HG03135 (cell line): ENCODE measurements at regions not wholly inside any gene's neighbourhood (a gene's known extent, or its start where the extent isn't known, plus 50 kb on each side); places are given as distances from the start of the nearest gene placed in this dataset.

Experiments used
- ATAC-seq: cut with Tn5 transposase; IDR thresholded peaks from one replicate; pipeline ENCODE4 v1.9.1; 2021; ENCODE audit warnings: mild to moderate bottlenecking, moderate library complexity; ENCODE audit not compliant: unreplicated experiment

DNA sequence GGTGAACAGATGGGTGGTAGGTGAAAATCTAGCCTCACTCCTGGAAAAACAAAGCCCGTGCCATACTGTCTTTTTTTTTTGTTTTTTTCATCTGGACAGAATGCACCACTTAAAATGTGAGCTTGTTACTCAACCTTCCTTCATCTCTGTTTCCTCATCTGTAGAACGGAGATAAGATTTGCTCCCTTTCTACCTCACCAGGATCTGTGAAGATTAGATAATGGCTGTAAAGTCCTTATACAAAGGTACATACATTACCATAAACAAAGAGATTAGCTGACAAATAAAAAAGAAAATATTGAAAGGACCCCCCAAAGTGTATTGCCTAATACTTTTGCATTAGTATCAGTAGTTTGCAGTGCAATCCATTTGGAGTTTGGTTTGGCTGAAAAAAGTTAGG is 75.4 kb upstream of the ZEB2 start:
- ATAC-seq = no peak

DNA sequence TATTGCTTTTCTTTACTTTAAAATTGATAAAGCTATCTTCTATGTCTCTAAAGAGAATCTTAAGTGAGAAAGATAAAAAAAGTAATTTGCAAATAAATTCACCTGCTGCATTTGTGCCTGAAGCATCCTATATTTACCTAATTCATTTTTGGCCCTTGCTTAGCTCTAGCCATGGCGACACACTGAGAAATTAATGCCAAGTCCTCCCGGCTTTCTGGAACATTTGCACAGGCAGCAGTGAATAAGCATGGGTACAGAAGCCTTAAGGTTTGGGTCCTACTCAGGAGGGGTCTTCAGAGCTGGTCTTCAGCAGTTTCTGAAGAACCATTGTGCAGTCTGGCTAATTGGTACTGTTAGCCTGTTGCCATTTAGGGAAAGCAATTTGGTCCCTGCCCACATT is 73.9 kb upstream of the ZEB2 start:
- ATAC-seq = no peak

DNA sequence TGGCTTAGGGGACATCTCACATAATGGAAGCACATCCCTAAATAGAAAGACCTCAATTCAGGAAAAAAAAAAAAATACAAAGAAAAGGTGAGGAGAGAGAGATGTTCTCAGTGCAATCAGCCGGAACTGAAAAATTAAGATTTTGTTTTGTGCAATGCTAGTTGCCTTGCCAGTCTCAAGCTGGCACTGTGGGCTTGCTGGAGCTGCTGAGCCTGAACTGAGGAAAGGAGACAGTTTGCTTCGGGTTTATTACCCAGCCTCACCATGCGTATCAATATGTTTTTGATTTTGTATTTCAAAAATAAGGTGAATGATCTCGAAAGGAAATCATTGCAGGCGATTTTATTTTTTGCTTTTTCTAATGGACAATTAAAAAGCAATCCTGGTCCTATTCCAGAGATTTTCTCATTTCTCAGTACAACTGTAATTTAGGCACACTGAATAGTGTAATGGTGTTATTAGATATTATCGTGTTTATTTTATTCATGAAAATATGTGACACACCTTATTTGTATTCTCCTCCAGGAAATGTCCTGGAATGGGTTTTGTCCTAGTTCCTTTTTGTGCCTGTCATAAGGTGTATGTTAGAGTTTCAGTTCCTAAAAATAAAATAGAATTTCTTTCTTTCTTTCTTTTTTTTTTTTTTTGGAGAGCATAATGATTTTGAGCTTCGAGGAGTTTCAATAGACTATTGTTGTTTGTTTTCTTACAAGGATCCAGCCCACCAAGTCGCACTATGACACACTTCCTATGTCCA is 72.8 kb upstream of the ZEB2 start:
- ATAC-seq = no peak

DNA sequence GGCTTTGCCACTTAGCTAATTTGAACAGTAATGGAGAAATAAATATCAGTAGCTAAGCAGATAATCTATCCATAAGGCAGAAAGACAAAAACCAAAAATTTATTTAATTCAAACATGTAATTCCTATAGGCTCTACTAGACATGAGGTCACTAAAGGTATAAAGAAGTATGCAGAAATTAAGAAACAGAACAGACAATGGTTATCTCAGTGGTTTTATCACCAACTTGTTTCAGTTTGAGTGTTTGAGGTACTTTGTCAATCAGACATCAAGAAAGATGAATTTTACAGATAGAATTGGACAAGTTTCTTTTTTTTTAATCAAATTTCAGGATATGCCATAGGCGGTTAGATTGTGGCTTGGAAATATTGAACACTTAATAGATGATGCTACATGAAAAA is 67.4 kb upstream of the ZEB2 start:
- ATAC-seq = no peak

DNA sequence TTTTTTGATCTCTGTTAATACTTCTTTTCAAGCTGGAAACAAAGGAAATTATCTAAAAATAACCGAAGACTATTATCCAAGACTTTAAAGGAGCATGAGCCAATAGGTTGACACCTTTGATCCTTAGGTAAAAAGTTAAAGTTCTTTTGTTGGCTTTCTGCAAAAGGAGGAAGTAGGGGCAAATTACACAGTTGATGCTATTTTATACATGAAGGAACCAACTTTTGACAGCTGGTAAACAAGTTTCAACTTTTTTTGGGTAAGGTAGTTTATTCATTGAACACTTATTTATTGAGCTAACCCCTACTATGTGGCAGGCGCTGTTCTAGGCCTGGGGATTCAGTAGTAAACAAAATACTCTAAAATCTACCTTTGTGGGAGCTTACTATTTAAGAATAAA is 66.6 kb upstream of the ZEB2 start:
- ATAC-seq = no peak

DNA sequence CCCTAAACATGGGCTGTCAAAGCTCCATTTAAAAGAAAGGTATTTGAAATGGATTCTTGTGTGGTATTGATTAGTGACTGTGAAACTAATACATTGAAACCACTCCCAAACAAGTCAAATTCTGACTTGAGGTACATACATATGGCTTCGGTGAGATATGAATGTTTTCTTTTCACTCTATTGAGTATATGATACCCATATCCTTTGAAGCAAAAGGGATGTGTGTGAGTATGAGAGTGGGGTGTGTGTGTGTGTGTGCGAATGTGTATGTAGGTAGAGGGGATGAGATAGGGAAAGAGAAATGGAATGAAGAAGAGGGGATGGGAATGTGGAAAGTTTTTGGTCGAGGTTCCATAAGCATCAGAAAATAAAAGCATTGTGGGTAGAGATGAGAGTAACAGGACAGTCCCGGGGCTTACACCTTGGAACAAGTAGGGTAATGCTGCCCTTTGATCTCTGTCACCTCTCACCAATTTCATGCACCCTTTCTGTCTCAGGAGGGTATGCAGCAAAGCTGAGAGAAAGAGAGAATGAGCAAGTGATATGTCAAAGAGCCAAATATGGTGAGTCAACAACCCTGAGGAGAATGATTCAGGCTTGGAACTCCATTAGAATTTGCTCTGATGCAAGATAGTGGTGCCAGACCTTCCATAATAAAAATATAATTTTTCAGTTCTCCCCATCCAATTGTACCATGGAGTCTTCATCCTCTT is 64.0 kb upstream of the ZEB2 start:
- ATAC-seq = no peak

DNA sequence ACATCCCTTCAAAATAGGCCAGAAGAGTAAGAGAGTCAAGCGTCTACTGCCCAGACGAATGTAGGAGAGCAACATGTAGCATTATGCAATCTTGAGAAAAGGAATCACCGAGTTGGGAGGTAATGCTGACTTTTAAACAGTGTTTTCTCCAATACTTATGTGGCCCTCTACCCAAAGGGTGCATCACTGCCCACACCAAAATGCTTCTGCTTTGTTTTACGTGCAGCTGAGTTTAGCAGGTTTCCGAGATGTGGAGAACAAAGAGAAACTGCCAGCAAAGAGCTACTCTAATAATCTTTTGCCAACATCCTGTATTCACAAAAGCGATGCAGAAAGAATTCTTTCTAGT is 63.4 kb upstream of the ZEB2 start:
- no peak for ATAC-seq

DNA sequence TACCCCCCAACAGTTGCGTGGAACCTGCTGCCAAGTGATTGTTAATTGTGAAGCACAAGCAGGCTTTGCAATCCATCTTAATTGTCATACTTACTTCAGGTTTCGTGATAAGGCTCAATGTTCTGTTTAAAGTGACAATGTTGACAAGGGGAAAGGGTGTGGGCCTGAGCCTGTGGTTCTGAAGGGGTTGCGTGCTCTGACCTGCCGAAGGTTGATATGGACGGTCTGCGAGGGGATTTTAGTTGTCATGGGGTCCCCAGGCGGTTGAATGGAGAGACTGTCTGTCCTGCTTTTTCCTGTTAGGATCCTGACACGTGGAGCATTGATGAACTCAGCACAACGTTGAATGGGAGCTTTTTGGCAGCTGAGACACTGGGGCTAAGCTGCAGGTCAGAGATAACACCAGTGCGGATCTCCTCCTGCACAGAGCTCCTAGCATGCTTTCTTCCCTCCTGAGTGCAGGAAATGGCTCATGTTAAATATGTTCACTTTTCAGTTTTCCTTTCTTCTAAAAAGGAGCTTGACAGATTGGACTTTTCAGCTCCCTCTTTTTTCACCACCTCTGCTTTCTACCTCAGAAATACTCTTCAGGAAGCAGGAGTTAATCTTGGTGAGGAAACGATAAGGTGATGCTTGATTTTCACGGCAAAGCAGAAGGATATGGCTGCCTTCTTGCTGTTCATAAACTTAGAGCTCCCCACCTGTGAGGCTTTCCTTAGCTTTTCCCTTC is 62.9 kb upstream of the ZEB2 start:
- no peak for ATAC-seq

DNA sequence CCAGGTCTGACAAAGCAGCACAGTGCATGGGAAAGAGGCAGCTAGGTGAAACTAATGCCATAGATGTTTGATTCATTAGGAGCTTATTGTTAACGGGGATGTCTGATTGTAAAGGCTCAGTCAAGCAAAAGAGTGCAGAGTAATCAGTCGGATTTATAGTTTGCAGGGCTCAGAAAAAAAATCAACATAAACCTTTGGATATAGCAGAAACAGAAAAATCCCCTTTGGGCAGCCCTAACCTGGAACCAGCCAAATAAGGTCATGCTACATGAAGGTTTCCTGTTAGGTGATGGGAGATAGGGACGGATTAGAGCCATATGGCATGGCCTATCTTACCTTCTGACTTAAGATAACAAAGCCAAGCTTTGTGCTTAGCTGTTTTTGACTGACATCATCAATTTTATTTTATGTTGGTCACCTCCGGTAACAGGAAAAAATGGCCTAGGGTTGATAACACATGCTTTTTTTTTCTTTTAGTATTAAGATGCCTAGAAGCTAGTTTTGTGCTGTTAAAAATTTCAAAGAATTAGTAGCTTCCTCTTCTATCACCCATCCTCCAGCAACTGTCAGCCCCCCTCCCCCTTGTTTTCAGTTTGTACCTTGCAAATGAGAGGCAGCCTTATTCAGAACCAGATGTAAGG is 60.7 kb upstream of the ZEB2 start:
- no peak for ATAC-seq

DNA sequence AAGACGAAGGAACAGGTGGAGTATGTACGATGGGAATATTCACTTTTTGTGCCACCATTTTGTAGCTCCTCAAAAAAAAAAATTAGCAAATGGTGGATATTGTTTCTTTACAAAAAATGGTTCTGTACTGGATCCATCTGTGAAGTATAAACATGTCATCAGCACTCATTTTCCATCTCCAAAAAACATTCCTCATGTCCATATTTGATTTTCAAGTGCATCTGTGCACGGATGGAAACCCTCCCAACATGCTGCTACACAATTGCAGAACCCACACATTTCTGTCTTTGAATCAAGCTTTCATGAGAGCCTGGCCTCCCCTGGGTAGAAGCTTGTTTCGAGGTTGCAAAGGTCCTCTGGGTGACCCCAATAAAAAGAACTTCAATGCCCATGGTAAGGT is 59.6 kb upstream of the ZEB2 start:
- ATAC-seq = no peak

DNA sequence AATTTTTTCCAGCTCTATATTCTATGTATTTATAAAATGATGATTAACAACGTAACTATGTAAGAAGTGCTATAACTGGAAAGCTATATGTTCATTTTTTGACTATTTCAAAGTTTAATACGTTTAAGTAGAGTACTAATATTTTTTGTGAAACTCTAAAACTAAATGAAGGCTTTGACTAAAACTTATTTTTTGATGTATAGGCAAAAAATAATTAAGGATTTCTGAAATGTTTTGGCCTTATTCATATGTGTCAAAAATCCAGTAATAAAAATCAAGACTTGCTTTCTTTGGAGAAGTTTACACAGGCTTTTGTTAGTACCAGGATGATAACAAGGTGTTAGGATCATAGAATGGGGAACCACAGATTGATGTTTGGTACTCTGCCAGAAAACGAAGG is 58.2 kb upstream of the ZEB2 start:
- ATAC-seq = no peak

DNA sequence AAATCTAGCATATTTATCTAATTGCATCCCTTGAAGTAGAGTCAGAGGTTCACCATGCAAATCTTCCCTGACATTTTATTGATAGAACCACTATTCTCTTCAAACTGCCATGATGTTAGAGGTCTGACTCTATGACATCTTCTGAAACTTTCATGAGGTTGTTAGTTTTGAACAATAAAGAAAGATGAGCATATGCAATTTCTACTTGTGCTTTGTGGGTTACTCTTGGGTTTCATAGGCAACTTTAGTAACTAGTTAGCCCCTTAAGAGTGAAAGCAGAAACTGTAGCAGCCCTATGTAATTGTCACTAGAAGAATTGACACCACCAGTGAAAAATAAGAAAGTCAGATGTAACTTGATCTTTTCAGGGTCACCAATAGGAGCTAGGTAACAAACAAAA is 53.1 kb upstream of the ZEB2 start:
- ATAC-seq = no peak

DNA sequence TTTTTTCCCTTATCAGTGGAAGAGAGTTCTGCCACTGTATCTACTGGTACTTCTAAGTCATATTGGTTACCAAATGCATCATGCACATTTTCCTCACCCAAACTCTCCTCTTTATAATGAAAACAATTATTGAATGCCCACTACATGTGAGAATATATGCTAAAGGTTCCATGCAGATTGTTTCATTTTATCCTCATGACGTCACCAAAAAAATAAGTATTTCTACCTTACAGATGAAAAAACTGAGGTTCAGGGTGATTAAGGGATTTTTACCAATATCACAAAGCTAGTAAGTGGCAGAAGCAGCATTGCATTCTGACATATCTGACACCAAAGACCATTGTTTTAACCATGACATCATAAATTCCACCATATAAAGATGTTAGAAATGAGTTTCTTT is 51.9 kb upstream of the ZEB2 start:
- no peak for ATAC-seq

DNA sequence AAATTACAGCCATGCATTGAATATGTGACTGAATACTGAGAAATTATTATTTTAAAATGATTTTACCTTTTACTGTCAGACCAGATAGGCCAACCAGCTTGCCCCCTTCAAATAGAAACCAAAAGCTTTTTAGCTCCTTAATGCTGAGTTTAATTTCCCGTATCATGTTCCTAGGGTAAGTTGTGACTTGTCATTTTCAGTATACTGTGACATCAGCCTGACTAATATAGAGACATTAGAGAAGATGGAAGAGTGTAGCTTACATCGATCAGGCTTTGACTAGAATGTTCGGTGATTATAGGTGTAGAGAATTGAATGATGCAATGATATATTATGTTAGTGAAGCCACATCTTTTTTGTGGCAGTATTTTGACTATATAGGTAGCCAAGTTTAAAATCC is 50.6 kb upstream of the ZEB2 start:
- ATAC-seq = no peak
